Activated CD8-positive, alpha-beta memory T cell treated with anti-CD3 and anti-CD28 coated beads, Interleukin-2, amount 50 U/mL, for 48 hours (primary cell): ENCODE measurements at regions not wholly inside any gene's neighbourhood (a gene's known extent, or its start where the extent isn't known, plus 50 kb on each side); places are given as distances from the start of the nearest gene placed in this dataset.

Source experiments
- DNase-seq: peaks from one replicate; pipeline ENCODE4 v3.0.0-alpha.2; 2020

GRCh38 chr1:14474856-14475255 is 123.6 kb upstream of the KAZN start:
- no peak for DNase-seq

GRCh38 chr1:14476170-14476955 is 122.1 kb upstream of the KAZN start:
- DNase-seq, result no peak

- no peak for DNase-seq
These were observed 120.4 kb upstream of the KAZN start for GRCh38 chr1:14478120-14478519.

GRCh38 chr1:14479865-14480264 is 118.6 kb upstream of the KAZN start:
- no peak for DNase-seq

GRCh38 chr1:14482784-14483450 is 115.6 kb upstream of the KAZN start:
- no peak for DNase-seq

- no peak for DNase-seq
These were observed 113.2 kb upstream of the KAZN start for GRCh38 chr1:14485285-14485684.

- DNase-seq, result no peak
These were observed 111.9 kb upstream of the KAZN start for GRCh38 chr1:14486401-14487201.

GRCh38 chr1:14487671-14488070 is 110.8 kb upstream of the KAZN start:
- DNase-seq, result no peak

GRCh38 chr1:14494911-14495310 is 103.6 kb upstream of the KAZN start:
- DNase-seq, result no peak

- DNase-seq, result no peak
These were observed 103.1 kb upstream of the KAZN start for GRCh38 chr1:14495381-14495780.

- no peak for DNase-seq
These were observed 102.5 kb upstream of the KAZN start for GRCh38 chr1:14495996-14496395.

GRCh38 chr1:14498839-14499238 is 99.6 kb upstream of the KAZN start:
- DNase-seq, result no peak

GRCh38 chr1:14499312-14500040 is 99.0 kb upstream of the KAZN start:
- DNase-seq, result no peak

GRCh38 chr1:14500041-14500440 is 98.4 kb upstream of the KAZN start:
- no peak for DNase-seq

- no peak for DNase-seq
These were observed 97.6 kb upstream of the KAZN start for GRCh38 chr1:14500912-14501311.

GRCh38 chr1:14504517-14504916 is 94.0 kb upstream of the KAZN start:
- DNase-seq, result no peak

GRCh38 chr1:14506471-14507255 is 91.8 kb upstream of the KAZN start:
- no peak for DNase-seq

GRCh38 chr1:14507262-14507661 is 91.2 kb upstream of the KAZN start:
- no peak for DNase-seq

GRCh38 chr1:14508613-14509012 is 89.9 kb upstream of the KAZN start:
- DNase-seq, result no peak

- DNase-seq, result no peak
These were observed 87.3 kb upstream of the KAZN start for GRCh38 chr1:14511166-14511680.

GRCh38 chr1:14511796-14512585 is 86.5 kb upstream of the KAZN start:
- DNase-seq, result no peak
